ENCODE measurements at regions not wholly inside any gene's neighbourhood (a gene's known extent, or its start where the extent isn't known, plus 50 kb on each side); places are given as distances from the start of the nearest gene placed in this dataset.
A peak's percentile ranks its signal among the peaks of the same experiment; 100 is the strongest.

GRCh38 chr6:25070547-25071366 lies 135.0 kb upstream of the RIPOR2 start:
- DNase-seq: peak; percentile 58

GRCh38 chr6:25078141-25078540 lies 142.4 kb upstream of the RIPOR2 start:
- DNase-seq: no peak

GRCh38 chr6:25083784-25084507 lies 148.2 kb upstream of the RIPOR2 start:
- no peak for DNase-seq

- no peak for DNase-seq
These were observed 148.7 kb upstream of the RIPOR2 start for GRCh38 chr6:25084508-25084833.

GRCh38 chr6:25085756-25086155 lies 150.0 kb upstream of the RIPOR2 start:
- no peak for DNase-seq

GRCh38 chr6:25086500-25087091 lies 150.8 kb upstream of the RIPOR2 start:
- no peak for DNase-seq

- DNase-seq: no peak
These were observed 152.8 kb upstream of the RIPOR2 start for GRCh38 chr6:25088513-25088912.

- DNase-seq: no peak
These were observed 153.7 kb upstream of the RIPOR2 start for GRCh38 chr6:25089442-25089841.

- no peak for DNase-seq
These were observed 159.0 kb upstream of the RIPOR2 start for GRCh38 chr6:25094726-25095125.

GRCh38 chr6:25100288-25100687 lies 164.5 kb upstream of the RIPOR2 start:
- no peak for DNase-seq

GRCh38 chr6:25103603-25104002 lies 167.8 kb upstream of the RIPOR2 start:
- DNase-seq: no peak

GRCh38 chr6:25105070-25105925 lies 169.5 kb upstream of the RIPOR2 start:
- no peak for DNase-seq

GRCh38 chr6:25107218-25107617 lies 171.5 kb upstream of the RIPOR2 start:
- no peak for DNase-seq

- DNase-seq: no peak
These were observed 167.4 kb upstream of the CARMIL1 start for GRCh38 chr6:25111782-25112181.

GRCh38 chr6:25112322-25112773 lies 166.8 kb upstream of the CARMIL1 start:
- DNase-seq: no peak

GRCh38 chr6:25113436-25113835 lies 165.7 kb upstream of the CARMIL1 start:
- no peak for DNase-seq

GRCh38 chr6:25118038-25118437 lies 161.1 kb upstream of the CARMIL1 start:
- DNase-seq: no peak

- no peak for DNase-seq
These were observed 158.0 kb upstream of the CARMIL1 start for GRCh38 chr6:25121186-25121585.

GRCh38 chr6:25122001-25122400 lies 157.2 kb upstream of the CARMIL1 start:
- peak; percentile 64 for DNase-seq

GRCh38 chr6:25122622-25123237 lies 156.4 kb upstream of the CARMIL1 start:
- peak; percentile 92 for DNase-seq

GRCh38 chr6:25124216-25124715 lies 154.9 kb upstream of the CARMIL1 start:
- DNase-seq: no peak

GRCh38 chr6:25125736-25126135 lies 153.4 kb upstream of the CARMIL1 start:
- no peak for DNase-seq
